ENCODE measurements at regions not wholly inside any gene's neighbourhood (a gene's known extent, or its start where the extent isn't known, plus 50 kb on each side); places are given as distances from the start of the nearest gene placed in this dataset.

- no peak overlapping the region for H3K4me2 ChIP-seq (ENCODE audit: low read length)
- ChIA-PET RAD21 (ENCODE audit: low non-redundant PET in 1 of 2, low total read pairs in 2 of 2, uncharacterized antibody in 2 of 2, unreplicated experiment in 2 of 2) (no interaction called here), POLR2A (no interaction called here), CTCF (no interaction called here)
- H3K27ac ChIP-seq (ENCODE audit: low read depth, low read length), result no peak overlapping the region
- H3K79me2 ChIP-seq (ENCODE audit: insufficient read depth, low read length), result no peaks in the 10 kb centered on the region
- TF ChIP-seq SIN3A (IDR thresholded peaks at IDR 0.05; ENCODE audit: low read depth), result no peak
- no peak for TF ChIP-seq POLR2A (IDR thresholded peaks at IDR 0.05; ENCODE audit: borderline replicate concordance, extremely low read depth, insufficient read depth, insufficient read length)
- TF ChIP-seq CEBPB (IDR thresholded peaks at IDR 0.05; ENCODE audit: low read depth), result no peak
- no peak for TF ChIP-seq ATF3 (IDR thresholded peaks at IDR 0.05)
- TF ChIP-seq POLR2AphosphoS5 (IDR thresholded peaks at IDR 0.05; ENCODE audit: low read depth, low read length), result no peak
- TF ChIP-seq, protein P1, sequence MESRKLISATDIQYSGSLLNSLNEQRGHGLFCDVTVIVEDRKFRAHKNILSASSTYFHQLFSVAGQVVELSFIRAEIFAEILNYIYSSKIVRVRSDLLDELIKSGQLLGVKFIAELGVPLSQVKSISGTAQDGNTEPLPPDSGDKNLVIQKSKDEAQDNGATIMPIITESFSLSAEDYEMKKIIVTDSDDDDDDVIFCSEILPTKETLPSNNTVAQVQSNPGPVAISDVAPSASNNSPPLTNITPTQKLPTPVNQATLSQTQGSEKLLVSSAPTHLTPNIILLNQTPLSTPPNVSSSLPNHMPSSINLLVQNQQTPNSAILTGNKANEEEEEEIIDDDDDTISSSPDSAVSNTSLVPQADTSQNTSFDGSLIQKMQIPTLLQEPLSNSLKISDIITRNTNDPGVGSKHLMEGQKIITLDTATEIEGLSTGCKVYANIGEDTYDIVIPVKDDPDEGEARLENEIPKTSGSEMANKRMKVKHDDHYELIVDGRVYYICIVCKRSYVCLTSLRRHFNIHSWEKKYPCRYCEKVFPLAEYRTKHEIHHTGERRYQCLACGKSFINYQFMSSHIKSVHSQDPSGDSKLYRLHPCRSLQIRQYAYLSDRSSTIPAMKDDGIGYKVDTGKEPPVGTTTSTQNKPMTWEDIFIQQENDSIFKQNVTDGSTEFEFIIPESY (IDR thresholded peaks at IDR 0.05; ENCODE audit: extremely low read depth, insufficient replicate concordance, low read length), result no peak
- TF ChIP-seq, protein P2, sequence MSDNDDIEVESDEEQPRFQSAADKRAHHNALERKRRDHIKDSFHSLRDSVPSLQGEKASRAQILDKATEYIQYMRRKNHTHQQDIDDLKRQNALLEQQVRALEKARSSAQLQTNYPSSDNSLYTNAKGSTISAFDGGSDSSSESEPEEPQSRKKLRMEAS (IDR thresholded peaks at IDR 0.05), result no peak
- TF ChIP-seq CBX3 (IDR thresholded peaks at IDR 0.05; ENCODE audit: low read depth), result no peak
- no peak for TF ChIP-seq EZH2 (IDR thresholded peaks at IDR 0.05)
- TF ChIP-seq, protein P3, sequence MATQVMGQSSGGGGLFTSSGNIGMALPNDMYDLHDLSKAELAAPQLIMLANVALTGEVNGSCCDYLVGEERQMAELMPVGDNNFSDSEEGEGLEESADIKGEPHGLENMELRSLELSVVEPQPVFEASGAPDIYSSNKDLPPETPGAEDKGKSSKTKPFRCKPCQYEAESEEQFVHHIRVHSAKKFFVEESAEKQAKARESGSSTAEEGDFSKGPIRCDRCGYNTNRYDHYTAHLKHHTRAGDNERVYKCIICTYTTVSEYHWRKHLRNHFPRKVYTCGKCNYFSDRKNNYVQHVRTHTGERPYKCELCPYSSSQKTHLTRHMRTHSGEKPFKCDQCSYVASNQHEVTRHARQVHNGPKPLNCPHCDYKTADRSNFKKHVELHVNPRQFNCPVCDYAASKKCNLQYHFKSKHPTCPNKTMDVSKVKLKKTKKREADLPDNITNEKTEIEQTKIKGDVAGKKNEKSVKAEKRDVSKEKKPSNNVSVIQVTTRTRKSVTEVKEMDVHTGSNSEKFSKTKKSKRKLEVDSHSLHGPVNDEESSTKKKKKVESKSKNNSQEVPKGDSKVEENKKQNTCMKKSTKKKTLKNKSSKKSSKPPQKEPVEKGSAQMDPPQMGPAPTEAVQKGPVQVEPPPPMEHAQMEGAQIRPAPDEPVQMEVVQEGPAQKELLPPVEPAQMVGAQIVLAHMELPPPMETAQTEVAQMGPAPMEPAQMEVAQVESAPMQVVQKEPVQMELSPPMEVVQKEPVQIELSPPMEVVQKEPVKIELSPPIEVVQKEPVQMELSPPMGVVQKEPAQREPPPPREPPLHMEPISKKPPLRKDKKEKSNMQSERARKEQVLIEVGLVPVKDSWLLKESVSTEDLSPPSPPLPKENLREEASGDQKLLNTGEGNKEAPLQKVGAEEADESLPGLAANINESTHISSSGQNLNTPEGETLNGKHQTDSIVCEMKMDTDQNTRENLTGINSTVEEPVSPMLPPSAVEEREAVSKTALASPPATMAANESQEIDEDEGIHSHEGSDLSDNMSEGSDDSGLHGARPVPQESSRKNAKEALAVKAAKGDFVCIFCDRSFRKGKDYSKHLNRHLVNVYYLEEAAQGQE (IDR thresholded peaks at IDR 0.05; ENCODE audit: low read depth), result no peak
- no peak overlapping the region for H2AFZ ChIP-seq (ENCODE audit: low read depth, low read length, poor library complexity, severe bottlenecking)
- H3K4me1 ChIP-seq (ENCODE audit: control insufficient read depth in 1 of 2, insufficient read depth in 2 of 2, low read length in 2 of 2), result no peaks in the 10 kb centered on the region
- H3K9me3 ChIP-seq (ENCODE audit: control insufficient read depth in 1 of 2, insufficient read depth in 1 of 2, low read depth in 1 of 2, low read length in 2 of 2), result no peaks in the 10 kb centered on the region
- intact Hi-C loops (cut with micrococcal nuclease), result no loop called here
- no peaks in the 10 kb centered on the region for H3K27me3 ChIP-seq (ENCODE audit: insufficient read depth, low read length)
- no peaks in the 10 kb centered on the region for H4K20me1 ChIP-seq (ENCODE audit: insufficient read depth)
- H3K9ac ChIP-seq (ENCODE audit: low read length), result no peak overlapping the region
- no peak for ATAC-seq
- H3K4me3 ChIP-seq (replicated peaks in 1 of 2; ENCODE audit: low read depth in 1 of 2, low read length in 2 of 2), result no peak overlapping the region
- DNase-seq (ENCODE audit: low read depth, low spot score), result no peak
- no peaks in the 10 kb centered on the region for H3K9me2 ChIP-seq (ENCODE audit: insufficient read depth)
- no peaks in the 10 kb centered on the region for H3K36me3 ChIP-seq (ENCODE audit: control insufficient read depth in 1 of 2, insufficient read depth in 2 of 2, low read length in 2 of 2)
- BruUV-seq (replicated peaks), result no TSS peak
These were observed 465.9 kb downstream of the MID1IP1 start for GRCh38 chrX:39267176-39267575.

Measured in HCT116 (cell line).